ENCODE measurements at regions not wholly inside any gene's neighbourhood (a gene's known extent, or its start where the extent isn't known, plus 50 kb on each side); places are given as distances from the start of the nearest gene placed in this dataset.

DNA sequence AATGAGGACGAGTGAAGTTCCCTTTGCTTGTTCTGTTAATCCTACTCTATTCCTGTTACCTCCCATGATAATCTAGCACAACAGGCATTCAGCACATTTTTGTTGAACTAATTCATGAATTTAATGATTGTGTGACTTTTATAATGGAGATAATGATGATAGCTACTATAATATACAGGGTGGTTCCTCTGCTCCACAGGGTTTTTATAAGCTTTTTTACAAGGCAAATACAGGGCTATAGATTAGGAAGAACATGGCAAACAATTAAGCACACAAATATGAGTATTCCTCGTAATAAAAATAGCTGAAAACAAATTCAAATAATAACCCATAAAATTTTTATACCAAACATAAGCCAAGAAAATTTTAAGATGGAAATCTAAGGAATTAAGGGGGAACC is 145.6 kb upstream of the TMTC1 start:
- no peak for TF ChIP-seq CTCF (IDR thresholded peaks at IDR 0.05; ENCODE audit: insufficient read depth, missing control alignments)
- FAIRE-seq (no peak), DNase-seq (ENCODE audit: insufficient read length, low spot score) (no peak)

DNA sequence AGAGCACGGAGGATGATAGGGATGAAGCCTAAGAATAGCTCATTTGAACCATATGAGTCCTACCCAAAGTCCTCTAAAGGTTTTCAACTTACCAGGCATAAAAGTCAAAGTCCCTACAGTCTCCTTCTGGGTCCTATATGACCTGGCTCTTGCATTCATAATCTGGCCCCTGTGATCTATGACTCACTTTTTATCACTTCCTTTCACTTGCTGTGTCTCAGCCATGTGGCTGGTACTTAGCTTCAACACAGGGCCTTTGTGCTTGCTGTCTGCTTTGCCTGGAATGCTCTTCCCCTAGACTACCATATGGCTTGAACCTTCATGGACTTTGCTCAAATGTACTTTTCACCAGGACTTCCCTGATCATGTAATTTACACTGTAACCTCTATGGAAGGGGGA is 137.6 kb upstream of the TMTC1 start:
- no peak for DNase-seq (ENCODE audit: insufficient read length, low spot score)
- FAIRE-seq, result no peak
- TF ChIP-seq CTCF (IDR thresholded peaks at IDR 0.05; ENCODE audit: insufficient read depth, missing control alignments), result no peak

- DNase-seq (ENCODE audit: insufficient read length, low spot score), result no peak
- TF ChIP-seq CTCF (IDR thresholded peaks at IDR 0.05; ENCODE audit: insufficient read depth, missing control alignments), result no peak
- no peak for FAIRE-seq
Observed at GRCh38 chr12:29908157-29908556, 124.4 kb upstream of the TMTC1 start.

DNA sequence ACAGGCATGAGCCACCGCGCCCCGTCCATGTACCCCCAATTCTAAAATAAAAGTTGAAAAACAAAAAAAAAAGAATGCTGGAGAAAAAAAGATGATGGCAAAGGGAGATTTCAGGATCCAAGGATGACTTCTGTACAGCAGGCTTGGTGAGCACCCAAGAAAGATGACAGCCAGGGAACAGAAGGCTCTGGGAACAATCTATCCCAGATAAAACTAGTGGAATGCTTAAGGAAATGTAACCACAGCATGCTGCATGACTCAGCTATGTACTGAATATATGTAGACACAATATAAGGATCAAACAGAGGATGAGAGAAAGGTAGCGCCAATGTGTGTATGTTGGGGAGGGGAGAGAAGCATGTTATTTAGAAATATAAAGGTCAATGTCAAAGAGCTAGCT is 123.7 kb upstream of the TMTC1 start:
- DNase-seq (ENCODE audit: insufficient read length, low spot score), result no peak
- no peak for FAIRE-seq
- no peak for TF ChIP-seq CTCF (IDR thresholded peaks at IDR 0.05; ENCODE audit: insufficient read depth, missing control alignments)

DNA sequence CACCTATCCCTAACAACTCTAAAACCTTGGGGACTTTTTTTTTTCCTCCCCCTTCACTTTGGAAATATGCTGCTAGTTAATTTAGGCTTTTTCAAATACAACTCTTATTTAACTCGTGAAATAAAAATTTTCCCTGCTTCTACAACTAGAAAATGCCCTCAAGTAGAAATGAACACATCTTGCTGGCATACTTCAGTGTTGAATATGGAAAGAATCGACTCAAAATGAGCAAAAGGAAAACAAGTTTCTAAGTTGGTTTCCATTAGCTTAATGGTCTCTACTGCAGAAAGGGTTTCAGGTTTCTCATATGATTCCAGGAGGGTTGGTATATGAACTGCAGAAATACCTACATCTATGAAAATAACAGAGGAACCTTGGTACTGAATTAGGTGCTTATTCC is 118.3 kb upstream of the TMTC1 start:
- TF ChIP-seq CTCF (IDR thresholded peaks at IDR 0.05; ENCODE audit: insufficient read depth, missing control alignments), result no peak
- no peak for FAIRE-seq
- no peak for DNase-seq (ENCODE audit: insufficient read length, low spot score)

GRCh38 chr12:29901585-29901984 is 117.8 kb upstream of the TMTC1 start:
- no peak for FAIRE-seq
- no peak for TF ChIP-seq CTCF (IDR thresholded peaks at IDR 0.05; ENCODE audit: insufficient read depth, missing control alignments)
- DNase-seq (ENCODE audit: insufficient read length, low spot score), result no peak

DNA sequence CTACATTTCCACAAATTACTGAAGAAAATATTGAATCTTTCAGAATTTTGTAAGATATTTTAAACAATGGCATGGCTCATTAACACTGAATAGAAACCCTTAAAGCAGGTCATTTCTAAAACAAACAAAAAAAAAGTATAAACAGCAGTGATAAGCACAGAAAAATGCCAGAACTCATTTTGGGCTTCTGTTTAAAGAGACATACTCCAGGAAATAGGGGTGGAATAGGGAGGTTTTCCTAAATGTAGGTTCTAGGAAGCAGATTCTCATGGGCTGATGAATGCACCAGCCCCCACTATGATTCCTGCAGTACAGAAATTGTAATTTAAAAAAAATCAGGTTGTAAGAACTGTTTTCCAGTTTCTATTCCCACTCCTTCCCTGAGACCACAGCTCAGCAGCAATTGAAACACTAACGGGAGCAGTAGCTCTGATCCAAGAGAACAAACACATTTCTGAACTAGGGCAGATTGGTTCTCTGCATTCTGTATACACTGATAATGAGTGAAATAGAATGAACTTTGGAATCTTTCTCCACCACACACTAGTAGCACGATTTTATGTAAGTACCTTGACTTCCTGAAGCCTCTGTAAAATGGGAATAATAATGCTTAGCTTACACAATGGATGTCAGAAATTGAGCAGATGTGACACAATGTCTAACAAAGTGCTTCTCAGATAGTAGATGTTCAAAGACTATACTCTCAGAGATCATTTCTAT is 115.6 kb upstream of the TMTC1 start:
- DNase-seq (ENCODE audit: insufficient read length, low spot score), result no peak
- no peak for TF ChIP-seq CTCF (IDR thresholded peaks at IDR 0.05; ENCODE audit: insufficient read depth, missing control alignments)
- FAIRE-seq, result no peak
